SK-N-SH (cell line): ENCODE measurements at regions not wholly inside any gene's neighbourhood (a gene's known extent, or its start where the extent isn't known, plus 50 kb on each side); places are given as distances from the start of the nearest gene placed in this dataset.

ENCODE experiments used
- CHD2 ChIP-seq: fragments of 150-350 bp; IDR thresholded peaks from 2 replicates; pipeline ENCODE4 v1.6.1; 2018; ENCODE audit warnings: low read length; ENCODE audit not compliant: partially characterized antibody
- CTCF ChIP-seq: fragments of 200-600 bp; sonication (generic); IDR thresholded peaks from 2 replicates; pipeline ENCODE4 v1.6.1; 2017; ENCODE audit warnings: antibody characterized with exemption, mild to moderate bottlenecking, moderate library complexity
- EP300 ChIP-seq, 2 experiments: IDR thresholded peaks; 2 replicates each; pipeline versions ENCODE4 v1.4.0 to v1.6.1; 2012; ENCODE audit warnings: borderline replicate concordance in 1 of 2, low read depth in 1 of 2, low read length in 1 of 2
- YY1 ChIP-seq: IDR thresholded peaks from 2 replicates; pipeline ENCODE4 v1.4.0; 2012; ENCODE audit warnings: low read depth, mild to moderate bottlenecking

GRCh38 chr21:20874202-20874601, 124.0 kb upstream of the NCAM2 start:
- TF ChIP-seq EP300 (IDR thresholded peaks at IDR 0.05; ENCODE audit: borderline replicate concordance in 1 of 2, low read depth in 1 of 2, low read length in 1 of 2) (no peak), CTCF (no peak), YY1 (no peak), CHD2 (no peak)
